LNCAP (cell line): ENCODE measurements at regions not wholly inside any gene's neighbourhood (a gene's known extent, or its start where the extent isn't known, plus 50 kb on each side); places are given as distances from the start of the nearest gene placed in this dataset.

Source experiments
- CTCF ChIP-seq: fragments of 450-650 bp; IDR thresholded peaks from 2 replicates; pipeline ENCODE4 v1.5.1; 2017; ENCODE audit warnings: mild to moderate bottlenecking

- no peak for TF ChIP-seq CTCF
Measured at GRCh38 chr6:16898640-16899396, 137.6 kb upstream of the ATXN1 start.

DNA sequence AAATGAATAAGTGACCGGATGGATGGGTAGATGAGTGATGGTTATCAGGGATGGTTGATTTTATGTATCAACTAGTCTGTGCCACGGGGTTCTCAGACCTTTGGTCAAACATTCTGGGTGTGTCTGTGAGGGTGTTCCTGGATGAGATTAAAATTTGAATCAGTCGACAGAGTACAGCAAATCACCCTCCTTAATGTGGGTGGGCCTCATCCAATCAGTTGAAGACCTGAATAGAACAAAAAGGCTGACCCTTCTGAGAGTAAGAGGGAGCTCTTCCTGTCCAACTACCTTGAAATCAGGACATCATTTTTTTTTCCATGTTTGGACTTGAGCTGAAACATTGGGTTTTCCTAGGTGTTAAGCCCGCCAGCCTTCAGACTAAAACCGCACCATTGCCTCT lies 136.4 kb upstream of the ATXN1 start:
- no peak for TF ChIP-seq CTCF

DNA sequence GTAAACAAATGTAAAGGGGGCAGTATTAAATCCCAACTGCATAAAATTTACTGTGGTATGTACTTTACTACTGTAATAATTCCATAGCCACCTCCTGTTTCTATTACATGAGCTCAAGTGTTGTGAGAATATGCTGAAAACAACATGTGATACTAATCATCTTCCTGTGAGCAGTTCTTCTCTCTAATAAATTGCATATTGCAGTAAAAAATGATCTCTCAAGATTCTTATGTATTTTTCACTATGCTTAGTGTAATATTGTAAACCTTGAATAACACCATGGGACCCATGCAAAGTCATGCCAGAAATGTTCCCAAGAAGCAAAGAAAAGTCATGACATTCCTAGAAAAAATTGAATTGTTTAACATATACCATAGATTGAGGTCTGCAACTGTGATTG lies 133.0 kb upstream of the ATXN1 start:
- TF ChIP-seq CTCF, result no peak

DNA sequence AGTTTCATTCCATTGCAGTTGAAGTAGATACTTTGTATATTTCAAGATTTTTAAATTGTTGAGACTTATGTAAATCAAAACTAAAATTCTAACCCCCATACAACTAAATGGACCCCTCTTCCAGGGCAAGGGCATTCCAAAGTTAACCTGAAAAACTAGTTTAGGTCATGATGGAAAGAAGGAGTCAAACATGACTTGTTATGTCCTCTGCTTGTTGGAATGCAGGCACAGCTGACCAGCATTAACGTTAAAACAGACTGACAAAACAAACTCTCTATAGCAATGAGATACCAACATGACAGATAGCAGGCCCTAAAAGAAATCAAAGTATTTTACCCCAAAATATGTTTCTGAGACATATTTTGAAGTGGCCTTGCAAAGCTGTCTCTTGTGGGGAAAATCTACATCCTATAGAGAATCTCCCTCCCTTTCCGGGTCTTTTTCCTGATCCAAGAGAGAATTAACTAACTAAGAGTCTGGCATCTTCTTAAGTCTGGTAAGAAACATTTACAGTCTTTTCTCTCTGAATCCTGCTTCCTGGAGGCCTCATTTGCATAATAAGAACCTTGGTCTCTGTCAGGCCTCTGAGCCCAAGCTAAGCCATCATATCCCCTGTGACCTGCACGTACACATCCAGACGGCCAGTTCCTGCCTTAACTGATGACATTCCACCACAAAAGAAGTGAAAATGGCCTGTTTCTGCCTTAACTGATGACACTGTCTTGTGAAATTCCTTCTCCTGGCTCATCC lies 124.3 kb upstream of the ATXN1 start:
- TF ChIP-seq CTCF, result no peak

- TF ChIP-seq CTCF, result no peak
Measured at GRCh38 chr6:16884526-16884925, 123.3 kb upstream of the ATXN1 start.

- no peak for TF ChIP-seq CTCF
Measured at GRCh38 chr6:16883414-16883813, 122.2 kb upstream of the ATXN1 start.

DNA sequence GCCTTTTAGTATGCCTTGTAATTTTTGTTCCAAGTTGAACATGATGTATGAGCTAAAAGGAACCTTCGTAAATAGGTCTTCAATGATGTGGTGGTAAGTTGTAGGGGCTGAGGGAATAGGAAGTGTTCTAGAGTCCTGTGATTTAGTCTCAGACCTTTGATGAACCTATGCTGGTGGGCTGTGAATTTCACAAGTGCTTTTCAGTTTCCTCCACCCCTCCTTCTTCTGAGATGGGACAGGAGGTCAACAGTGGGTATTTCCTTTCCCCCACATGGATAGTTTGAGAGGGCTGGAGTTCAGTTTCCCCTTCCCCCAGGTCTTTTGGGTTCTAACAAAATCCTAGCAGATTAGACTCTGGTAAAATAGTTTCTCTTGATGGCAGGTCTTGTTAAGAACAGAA lies 121.0 kb upstream of the ATXN1 start:
- TF ChIP-seq CTCF, result no peak
